GM12878 (cell line): ENCODE measurements at regions not wholly inside any gene's neighbourhood (a gene's known extent, or its start where the extent isn't known, plus 50 kb on each side); places are given as distances from the start of the nearest gene placed in this dataset.

Source experiments
- ATAC-seq: fragments of 200-7000 bp; cut with Tn5 transposase; 3 replicates; pipeline ENCODE4 v1.9.1; 2020; ENCODE audit warnings: mild to moderate bottlenecking, moderate library complexity
- BruUV-seq: library from RNA; stranded (reverse); fragments of 400-500 nt; replicated peaks from 2 replicates; lab custom pipeline; 2021; lab: Mats Ljungman, UMichigan
- CTCF ChIA-PET: fragments of 300-600 bp; sonication (Branson Sonifier 250); formaldehyde crosslinking; extraction: SDS; loops from one replicate; lab custom pipeline; 2021; ENCODE audit warnings: inconsistent platforms; lab: Yijun Ruan, JAX
- POLR2A ChIA-PET: fragments of 350-600 bp; formaldehyde crosslinking; extraction: SDS; loops from one replicate; lab custom pipeline; 2021; ENCODE audit warnings: inconsistent platforms; lab: Charles Lee
- RAD21 ChIA-PET: fragments of 300-600 bp; sonication (Branson Sonifier 250); formaldehyde crosslinking; loops from one replicate; lab custom pipeline; 2023; ENCODE audit warnings: antibody characterized with exemption; ENCODE audit not compliant: unreplicated experiment; lab: Charles Lee
- SMC1A ChIA-PET: fragments of 300-600 bp; sonication (Branson Sonifier 250); formaldehyde crosslinking; loops from one replicate; lab custom pipeline; 2023; ENCODE audit not compliant: unreplicated experiment, uncharacterized antibody; lab: Charles Lee
- DNase-seq: peaks from one replicate; pipeline ENCODE4 v3.0.0-alpha.2; 2011; ENCODE audit warnings: low read depth, low spot score
- FAIRE-seq: peaks from 3 replicates; lab custom pipeline; 2011; peaks lifted over from hg19 to GRCh38; lab: Jason Lieb, UNC
- H2AFZ ChIP-seq: 2 replicates; pipeline ENCODE4 v1.6.0; 2011; ENCODE audit warnings: low read depth, low read length, control low read depth; ENCODE audit not compliant: control insufficient read depth
- H3K27ac ChIP-seq: 2 replicates; pipeline ENCODE4 v1.5.1; 2011; ENCODE audit warnings: control low read depth; ENCODE audit not compliant: control insufficient read depth, insufficient read depth
- H3K27me3 ChIP-seq, 2 experiments: replicated peaks in 1 of 2; 2 replicates each; pipeline versions ENCODE4 v1.6.0 to v1.6.1; 2011; ENCODE audit warnings: low read length in 1 of 2; ENCODE audit not compliant: control insufficient read depth in 2 of 2, insufficient read depth in 2 of 2
- H3K36me3 ChIP-seq, 2 experiments: 2 replicates each; pipeline ENCODE4 v1.5.1; 2011; ENCODE audit warnings: low read length in 1 of 2; ENCODE audit not compliant: control insufficient read depth in 2 of 2, insufficient read depth in 2 of 2
- H3K4me1 ChIP-seq: 2 replicates; pipeline ENCODE4 v1.6.1; 2011; ENCODE audit warnings: mild to moderate bottlenecking, low read length, moderate library complexity, mixed read lengths; ENCODE audit not compliant: control insufficient read depth, insufficient read depth
- H3K4me2 ChIP-seq: 2 replicates; pipeline ENCODE4 v1.6.0; 2011; ENCODE audit warnings: control low read depth; ENCODE audit not compliant: control insufficient read depth, insufficient read depth
- H3K4me3 ChIP-seq: fragments of 200-600 bp; sonication (generic); 2 replicates; pipeline ENCODE4 v1.5.1; 2016
- H3K79me2 ChIP-seq: 2 replicates; pipeline ENCODE4 v1.6.0; 2011; ENCODE audit warnings: low read length; ENCODE audit not compliant: control insufficient read depth, insufficient read depth
- H3K9ac ChIP-seq: 2 replicates; pipeline ENCODE4 v1.8.0; 2011; ENCODE audit warnings: low read length, control low read depth, mixed read lengths; ENCODE audit not compliant: control insufficient read depth, insufficient read depth
- H3K9me3 ChIP-seq: replicated peaks from 3 replicates; pipeline ENCODE4 v1.5.1; 2011; ENCODE audit warnings: mild to moderate bottlenecking, low read length; ENCODE audit not compliant: control insufficient read depth, insufficient read depth
- H4K20me1 ChIP-seq: 2 replicates; pipeline ENCODE4 v1.6.0; 2011; ENCODE audit not compliant: control insufficient read depth, insufficient read depth
- BRCA1 ChIP-seq: IDR thresholded peaks from 2 replicates; pipeline ENCODE4 v1.6.1; 2011; ENCODE audit warnings: low read depth, low read length, improper control_type of control experiment
- GABPA ChIP-seq: IDR thresholded peaks from 2 replicates; pipeline ENCODE4 v1.6.1; 2014; ENCODE audit warnings: antibody characterized with exemption, low read depth, mild to moderate bottlenecking, inconsistent platforms
- MEF2A ChIP-seq: IDR thresholded peaks from 2 replicates; pipeline ENCODE4 v1.6.1; 2011; ENCODE audit warnings: low read depth, mild to moderate bottlenecking, low read length, moderate library complexity; ENCODE audit not compliant: insufficient read depth
- SPI1 ChIP-seq: IDR thresholded peaks from 2 replicates; pipeline ENCODE4 v1.6.1; 2011; ENCODE audit warnings: low read depth, mild to moderate bottlenecking, low read length, moderate library complexity, borderline replicate concordance; ENCODE audit not compliant: insufficient read depth
- TCF7 ChIP-seq: IDR thresholded peaks from 2 replicates; pipeline ENCODE4 v1.6.1; 2014; ENCODE audit warnings: antibody characterized with exemption, borderline replicate concordance
- WGBS: methylation state at CpG from one replicate; pipeline ENCODE4 v1.1.6; 2016; ENCODE audit warnings: low lambda C conversion rate; ENCODE audit not compliant: insufficient replicate concordance, insufficient coverage; ENCODE audit errors: missing lambda C conversion rate; 5-methylcytosine and 5-hydroxymethylcytosine counted together
- in situ Hi-C: fragments of 300-500 bp; cut with MboI; formaldehyde crosslinking; loops from 9 replicates; pipeline ENCODE4 v1.14.3; 2018; ENCODE audit warnings: mixed read lengths
- intact Hi-C: fragments of 100-400 bp; cut with micrococcal nuclease; formaldehyde crosslinking; loops from one replicate; pipeline ENCODE4 v1.14.2; 2022; ENCODE audit not compliant: unreplicated experiment
- TF ChIP-seq, protein P1 (sequence below): IDR thresholded peaks from 2 replicates; pipeline ENCODE4 v1.6.1; 2012; ENCODE audit warnings: low read depth, low read length, improper control_type of control experiment
- TF ChIP-seq, protein P2 (sequence below): IDR thresholded peaks from 2 replicates; pipeline ENCODE4 v1.6.1; 2012; ENCODE audit warnings: mild to moderate bottlenecking, low read depth, low read length
- TF ChIP-seq, protein P3 (sequence below): IDR thresholded peaks from 2 replicates; pipeline ENCODE4 v1.6.1; 2011; ENCODE audit warnings: low read depth, mild to moderate bottlenecking, low read length, moderate library complexity, borderline replicate concordance; ENCODE audit errors: extremely low read depth

DNA sequence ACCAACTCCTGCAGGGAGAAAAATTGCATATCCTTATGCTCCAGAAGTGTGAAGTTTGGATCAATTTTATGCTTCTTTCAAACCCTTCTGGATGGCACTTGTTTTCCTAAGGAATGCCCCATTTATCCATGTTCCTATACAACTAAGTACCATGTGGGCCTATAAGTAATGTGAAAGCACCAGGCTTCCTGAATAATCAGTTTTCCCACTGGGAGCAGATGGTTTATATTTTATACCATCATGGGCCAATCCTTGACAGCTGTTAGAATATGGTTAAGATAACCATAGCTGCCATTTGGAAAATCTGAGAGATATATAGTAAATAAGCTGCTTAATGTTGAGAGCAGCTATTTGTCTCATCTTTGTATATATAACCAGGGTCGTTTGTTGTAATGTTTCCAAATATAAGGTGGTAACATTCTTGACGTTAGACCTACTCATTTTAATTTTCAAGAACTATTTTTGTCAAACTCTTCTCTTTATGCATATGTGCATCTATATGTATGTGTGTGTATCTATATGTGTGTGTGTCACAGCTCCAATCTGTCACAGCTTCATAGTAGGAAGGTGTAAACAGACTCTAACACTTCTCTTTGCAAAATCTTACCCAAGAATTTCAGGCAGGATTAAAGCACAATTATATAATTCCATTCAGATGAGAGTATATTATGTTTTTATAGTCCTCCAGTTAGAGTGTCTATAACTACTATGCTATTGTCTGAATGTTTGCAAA, 458.7 kb upstream of the GCFC2 start:
- FAIRE-seq (no peak), ATAC-seq (no peak), DNase-seq (no peak)
- 0% methylated on average over 2 of the region's 2 CpGs for WGBS
- ChIA-PET CTCF (no interaction called here), SMC1A (no interaction called here), RAD21 (no interaction called here), POLR2A (no interaction called here)
- Histone ChIP-seq H3K79me2 (no peaks in the 10 kb centered on the region), H3K4me3 (no peak overlapping the region), H3K27ac (no peak overlapping the region), H2AFZ (no peak overlapping the region), H3K4me2 (no peak overlapping the region), H3K4me1 (no peaks in the 10 kb centered on the region), H3K9me3 (no peaks in the 10 kb centered on the region), H3K9ac (no peak overlapping the region), H3K36me3 (no peaks in the 10 kb centered on the region), H4K20me1 (no peaks in the 10 kb centered on the region), H3K27me3 (no peaks in the 10 kb centered on the region)
- no peak for TF ChIP-seq MEF2A
- no peak for TF ChIP-seq BRCA1
- TF ChIP-seq, protein P1, sequence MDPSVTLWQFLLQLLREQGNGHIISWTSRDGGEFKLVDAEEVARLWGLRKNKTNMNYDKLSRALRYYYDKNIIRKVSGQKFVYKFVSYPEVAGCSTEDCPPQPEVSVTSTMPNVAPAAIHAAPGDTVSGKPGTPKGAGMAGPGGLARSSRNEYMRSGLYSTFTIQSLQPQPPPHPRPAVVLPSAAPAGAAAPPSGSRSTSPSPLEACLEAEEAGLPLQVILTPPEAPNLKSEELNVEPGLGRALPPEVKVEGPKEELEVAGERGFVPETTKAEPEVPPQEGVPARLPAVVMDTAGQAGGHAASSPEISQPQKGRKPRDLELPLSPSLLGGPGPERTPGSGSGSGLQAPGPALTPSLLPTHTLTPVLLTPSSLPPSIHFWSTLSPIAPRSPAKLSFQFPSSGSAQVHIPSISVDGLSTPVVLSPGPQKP = no peak
- no peak for TF ChIP-seq GABPA
- no peak for TF ChIP-seq SPI1
- TF ChIP-seq, protein P2, sequence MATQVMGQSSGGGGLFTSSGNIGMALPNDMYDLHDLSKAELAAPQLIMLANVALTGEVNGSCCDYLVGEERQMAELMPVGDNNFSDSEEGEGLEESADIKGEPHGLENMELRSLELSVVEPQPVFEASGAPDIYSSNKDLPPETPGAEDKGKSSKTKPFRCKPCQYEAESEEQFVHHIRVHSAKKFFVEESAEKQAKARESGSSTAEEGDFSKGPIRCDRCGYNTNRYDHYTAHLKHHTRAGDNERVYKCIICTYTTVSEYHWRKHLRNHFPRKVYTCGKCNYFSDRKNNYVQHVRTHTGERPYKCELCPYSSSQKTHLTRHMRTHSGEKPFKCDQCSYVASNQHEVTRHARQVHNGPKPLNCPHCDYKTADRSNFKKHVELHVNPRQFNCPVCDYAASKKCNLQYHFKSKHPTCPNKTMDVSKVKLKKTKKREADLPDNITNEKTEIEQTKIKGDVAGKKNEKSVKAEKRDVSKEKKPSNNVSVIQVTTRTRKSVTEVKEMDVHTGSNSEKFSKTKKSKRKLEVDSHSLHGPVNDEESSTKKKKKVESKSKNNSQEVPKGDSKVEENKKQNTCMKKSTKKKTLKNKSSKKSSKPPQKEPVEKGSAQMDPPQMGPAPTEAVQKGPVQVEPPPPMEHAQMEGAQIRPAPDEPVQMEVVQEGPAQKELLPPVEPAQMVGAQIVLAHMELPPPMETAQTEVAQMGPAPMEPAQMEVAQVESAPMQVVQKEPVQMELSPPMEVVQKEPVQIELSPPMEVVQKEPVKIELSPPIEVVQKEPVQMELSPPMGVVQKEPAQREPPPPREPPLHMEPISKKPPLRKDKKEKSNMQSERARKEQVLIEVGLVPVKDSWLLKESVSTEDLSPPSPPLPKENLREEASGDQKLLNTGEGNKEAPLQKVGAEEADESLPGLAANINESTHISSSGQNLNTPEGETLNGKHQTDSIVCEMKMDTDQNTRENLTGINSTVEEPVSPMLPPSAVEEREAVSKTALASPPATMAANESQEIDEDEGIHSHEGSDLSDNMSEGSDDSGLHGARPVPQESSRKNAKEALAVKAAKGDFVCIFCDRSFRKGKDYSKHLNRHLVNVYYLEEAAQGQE = no peak
- TF ChIP-seq, protein P3, sequence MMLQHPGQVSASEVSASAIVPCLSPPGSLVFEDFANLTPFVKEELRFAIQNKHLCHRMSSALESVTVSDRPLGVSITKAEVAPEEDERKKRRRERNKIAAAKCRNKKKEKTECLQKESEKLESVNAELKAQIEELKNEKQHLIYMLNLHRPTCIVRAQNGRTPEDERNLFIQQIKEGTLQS = no peak
- TF ChIP-seq TCF7 = no peak
- BruUV-seq = no TSS peak
- in situ Hi-C loops (no loop called here), intact Hi-C loops (no loop called here)
